ENCODE measurements at regions not wholly inside any gene's neighbourhood (a gene's known extent, or its start where the extent isn't known, plus 50 kb on each side); places are given as distances from the start of the nearest gene placed in this dataset.
A peak's percentile ranks its signal among the peaks of the same experiment; 100 is the strongest.

DNA sequence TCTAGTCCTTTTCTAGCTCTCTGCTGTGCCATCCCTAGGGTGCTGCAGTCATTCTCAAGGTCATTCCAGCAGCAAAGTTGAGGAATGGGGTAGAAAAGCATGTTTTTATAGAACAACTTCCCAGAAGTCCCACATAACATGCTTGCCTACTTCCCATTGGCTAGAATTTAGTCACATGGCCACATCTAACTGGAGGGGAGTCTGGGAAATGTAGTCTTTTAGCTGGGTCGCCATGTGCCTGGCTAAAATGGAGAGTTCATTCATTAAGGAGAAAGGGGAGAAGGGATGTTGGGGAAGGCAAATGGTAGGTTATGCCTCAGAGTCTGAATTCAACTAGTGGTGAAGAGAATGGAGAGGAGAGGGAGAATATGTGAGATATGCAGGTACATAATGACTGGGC lies 85.7 kb downstream of the SLC4A3 start:
- DNase-seq (ENCODE audit: low read depth in 1 of 2, low spot score in 1 of 2), result peak in 1 of 2 experiments; percentile 81
- no peak for TF ChIP-seq JUND (IDR thresholded peaks at IDR 0.05; ENCODE audit: low read depth)
- in situ Hi-C loops (cut with HindIII; ENCODE audit: low pct_unique_long_range_greater_than_20kb, low sequenced_read_pairs), result no loop called here

DNA sequence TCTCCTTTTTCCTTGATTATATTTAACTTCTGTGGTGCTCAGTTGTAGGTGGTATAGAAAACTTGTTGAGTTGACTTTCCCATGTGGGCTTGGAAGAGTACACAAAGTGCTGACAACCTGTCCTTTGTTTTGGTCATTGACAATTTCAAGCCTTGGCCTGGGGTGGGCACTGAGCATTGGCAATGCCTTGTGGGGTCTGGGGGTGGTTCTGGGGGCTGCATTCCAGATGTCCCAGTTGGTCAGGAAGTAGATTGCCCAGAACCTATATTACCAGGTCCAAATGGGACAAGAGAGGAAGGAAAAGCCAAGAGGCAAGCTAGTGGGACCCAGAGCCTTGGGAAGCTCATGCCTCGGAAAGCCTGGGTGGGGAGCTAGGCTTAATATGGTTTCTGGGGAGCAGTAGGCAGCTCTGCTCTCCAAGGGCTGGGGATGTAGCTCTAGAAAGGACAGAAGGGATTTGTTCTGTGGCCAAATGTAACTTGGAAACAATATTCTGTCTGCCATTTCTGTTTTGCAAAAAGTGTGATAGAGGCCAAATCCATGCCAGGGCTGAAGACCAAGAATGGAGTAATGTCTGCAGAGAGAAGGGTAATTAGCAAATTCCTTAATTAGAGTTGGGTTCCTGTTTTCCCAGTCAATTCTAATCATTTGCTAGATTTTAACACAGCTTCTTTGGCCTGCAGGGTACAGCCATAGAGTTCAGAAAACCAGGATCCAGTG lies 87.4 kb downstream of the SLC4A3 start:
- in situ Hi-C loops (cut with HindIII; ENCODE audit: low pct_unique_long_range_greater_than_20kb, low sequenced_read_pairs), result no loop called here
- DNase-seq (ENCODE audit: low read depth in 1 of 2, low spot score in 1 of 2), result no peak
- no peak for TF ChIP-seq JUND (IDR thresholded peaks at IDR 0.05; ENCODE audit: low read depth)

DNA sequence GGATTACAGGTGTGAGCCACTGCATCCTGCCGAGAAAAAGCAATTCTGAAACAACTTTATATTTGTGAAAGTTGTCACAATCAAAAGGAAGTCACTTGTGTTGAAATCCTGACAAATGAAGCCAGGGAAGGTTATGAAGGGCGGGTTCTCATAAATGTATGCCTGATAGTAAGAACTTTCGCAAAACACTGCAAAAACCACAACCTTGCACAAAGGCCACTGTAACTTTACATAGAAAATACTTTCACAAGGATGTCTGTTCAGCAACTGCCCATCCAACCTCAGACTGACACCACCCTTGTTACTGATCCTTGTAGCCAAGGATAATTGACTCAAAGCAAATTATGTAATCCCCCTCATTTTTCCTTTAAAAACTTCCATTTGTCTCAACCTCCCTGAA lies 90.6 kb downstream of the SLC4A3 start:
- DNase-seq (ENCODE audit: low read depth in 1 of 2, low spot score in 1 of 2), result no peak
- in situ Hi-C loops (cut with HindIII; ENCODE audit: low pct_unique_long_range_greater_than_20kb, low sequenced_read_pairs), result no loop called here
- no peak for TF ChIP-seq JUND (IDR thresholded peaks at IDR 0.05; ENCODE audit: low read depth)

DNA sequence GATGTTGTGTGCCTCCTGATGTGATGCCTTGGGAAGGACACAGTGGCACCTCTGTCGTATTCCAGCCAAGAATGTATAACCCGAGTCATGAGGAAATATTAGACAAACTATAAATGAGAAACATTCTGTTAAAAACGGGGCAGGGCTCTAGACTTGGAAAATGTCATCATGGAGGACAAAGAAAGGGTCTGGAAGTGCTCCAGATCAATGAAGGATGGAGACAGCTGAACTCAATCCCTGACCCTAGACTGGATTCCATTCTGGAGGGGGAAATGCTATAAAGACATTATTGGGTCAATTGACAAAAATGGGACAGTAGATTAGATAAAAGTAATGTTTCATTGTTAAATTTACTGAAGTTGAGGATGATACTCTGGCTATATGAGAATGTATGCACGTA lies 92.1 kb downstream of the SLC4A3 start:
- in situ Hi-C loops (cut with HindIII; ENCODE audit: low pct_unique_long_range_greater_than_20kb, low sequenced_read_pairs), result no loop called here
- TF ChIP-seq JUND (IDR thresholded peaks at IDR 0.05; ENCODE audit: low read depth), result no peak
- DNase-seq (ENCODE audit: low read depth in 1 of 2, low spot score in 1 of 2), result no peak

DNA sequence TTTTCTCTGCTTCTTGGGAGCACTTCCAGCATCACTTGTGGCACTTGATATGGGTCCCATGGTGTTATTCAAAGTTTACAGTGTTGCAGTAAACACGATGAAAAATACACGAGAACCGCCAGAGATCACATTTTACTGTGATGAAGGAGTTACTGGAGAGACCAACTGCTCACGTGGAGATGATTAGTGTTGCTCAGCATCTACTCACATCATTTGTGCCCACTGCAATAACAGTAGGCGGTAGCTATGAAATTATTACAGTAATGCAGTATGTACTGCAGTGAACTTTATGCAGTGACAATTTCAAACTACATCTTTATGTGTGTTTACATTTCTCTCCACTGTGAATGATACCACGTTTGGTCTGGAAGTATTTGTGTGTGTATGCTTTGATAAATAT lies 93.5 kb downstream of the SLC4A3 start:
- DNase-seq (ENCODE audit: low read depth in 1 of 2, low spot score in 1 of 2), result no peak
- TF ChIP-seq JUND (IDR thresholded peaks at IDR 0.05; ENCODE audit: low read depth), result no peak
- in situ Hi-C loops (cut with HindIII; ENCODE audit: low pct_unique_long_range_greater_than_20kb, low sequenced_read_pairs), result no loop called here

DNA sequence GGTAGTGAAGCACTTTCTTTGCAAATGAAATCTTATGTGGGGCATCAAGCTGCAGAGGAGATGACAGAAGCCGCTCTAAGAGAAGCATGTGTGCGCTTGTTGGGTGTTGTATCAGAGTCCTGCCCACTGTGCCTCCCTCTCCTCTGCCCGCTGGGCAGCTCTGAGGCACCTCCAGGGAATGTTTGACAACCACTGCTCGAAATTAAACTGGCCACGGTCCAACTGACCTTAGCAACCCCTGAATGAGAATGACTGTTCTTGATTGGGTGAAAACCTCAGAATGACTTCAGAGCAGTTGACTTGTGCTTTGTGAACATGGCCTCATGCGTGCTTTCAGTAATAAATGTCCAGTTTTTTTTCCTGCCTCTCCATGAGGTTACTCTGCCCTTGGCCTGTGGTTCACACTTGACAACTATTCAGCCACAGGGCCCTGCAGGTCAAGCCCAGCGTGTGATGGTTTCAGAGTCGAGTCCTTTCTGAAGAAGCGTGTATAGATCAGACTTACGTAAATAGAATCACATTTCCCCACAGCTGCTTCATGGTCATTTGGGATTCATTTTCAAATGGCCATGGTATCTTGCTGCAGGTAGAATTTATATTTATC lies 94.9 kb downstream of the SLC4A3 start:
- in situ Hi-C loops (cut with HindIII; ENCODE audit: low pct_unique_long_range_greater_than_20kb, low sequenced_read_pairs), result no loop called here
- no peak for DNase-seq (ENCODE audit: low read depth in 1 of 2, low spot score in 1 of 2)
- TF ChIP-seq JUND (IDR thresholded peaks at IDR 0.05; ENCODE audit: low read depth), result no peak

DNA sequence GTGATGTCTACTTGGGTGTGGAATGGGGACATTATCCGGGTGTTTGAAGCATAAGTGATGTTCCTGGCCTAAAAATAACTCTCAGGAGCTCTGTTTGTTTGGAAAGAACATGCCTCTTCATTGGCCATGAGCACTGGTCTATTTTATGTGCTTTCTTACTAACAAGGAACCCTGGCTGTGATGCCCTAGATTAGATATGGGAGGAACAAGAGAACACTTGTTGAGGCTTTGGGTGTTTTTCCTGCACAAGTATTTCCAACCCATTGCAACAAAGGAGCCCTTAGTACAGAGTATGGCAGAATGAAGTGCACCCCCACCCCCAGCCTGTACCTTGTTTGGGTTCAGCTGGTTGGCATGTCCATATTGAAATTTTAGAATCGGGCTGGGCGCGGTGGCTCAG lies 95.9 kb downstream of the SLC4A3 start:
- no peak for TF ChIP-seq JUND (IDR thresholded peaks at IDR 0.05; ENCODE audit: low read depth)
- no peak for DNase-seq (ENCODE audit: low read depth in 1 of 2, low spot score in 1 of 2)
- in situ Hi-C loops (cut with HindIII; ENCODE audit: low pct_unique_long_range_greater_than_20kb, low sequenced_read_pairs), result no loop called here

DNA sequence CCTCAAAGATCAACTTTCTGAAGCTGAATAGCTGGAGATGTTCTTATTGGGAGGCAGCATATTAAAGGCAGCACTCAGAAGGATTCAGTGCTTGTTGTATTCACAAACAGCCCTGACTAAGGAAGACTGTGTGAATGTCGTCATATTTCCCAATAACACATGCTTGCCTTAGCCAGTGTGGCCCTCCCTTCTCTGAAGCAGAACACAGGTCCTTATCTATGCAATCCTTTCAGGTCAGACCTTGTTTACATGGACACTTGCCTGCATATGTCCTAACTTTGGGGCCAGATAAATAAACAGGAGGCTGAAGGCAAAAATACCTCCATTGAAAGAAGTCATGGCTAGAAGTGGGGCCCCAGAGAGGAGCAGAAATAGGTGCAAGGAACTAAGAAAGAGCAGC lies 97.2 kb downstream of the SLC4A3 start:
- no peak for DNase-seq (ENCODE audit: low read depth in 1 of 2, low spot score in 1 of 2)
- in situ Hi-C loops (cut with HindIII; ENCODE audit: low pct_unique_long_range_greater_than_20kb, low sequenced_read_pairs), result no loop called here
- TF ChIP-seq JUND (IDR thresholded peaks at IDR 0.05; ENCODE audit: low read depth), result no peak

DNA sequence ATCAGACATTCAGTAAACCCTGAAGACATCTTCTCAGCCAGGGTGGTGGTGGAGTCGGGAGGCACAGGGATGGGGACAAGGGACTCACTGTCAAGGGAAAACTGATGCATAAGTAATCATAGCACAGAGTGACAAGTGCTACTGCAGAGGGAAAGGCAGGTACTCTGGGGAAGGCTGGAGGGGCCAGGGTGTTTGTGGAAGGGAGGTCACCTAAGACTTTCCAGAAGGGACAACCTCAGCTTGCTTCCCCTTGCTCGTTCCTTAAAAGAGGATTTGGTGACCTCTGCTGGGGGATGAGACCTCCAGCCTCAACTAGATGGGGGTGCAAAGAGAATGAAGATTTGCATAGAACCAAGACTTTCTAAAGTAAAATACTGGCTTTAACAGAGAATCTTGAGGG lies 99.5 kb downstream of the SLC4A3 start:
- in situ Hi-C loops (cut with HindIII; ENCODE audit: low pct_unique_long_range_greater_than_20kb, low sequenced_read_pairs), result no loop called here
- TF ChIP-seq JUND (IDR thresholded peaks at IDR 0.05; ENCODE audit: low read depth), result no peak
- no peak for DNase-seq (ENCODE audit: low read depth in 1 of 2, low spot score in 1 of 2)

DNA sequence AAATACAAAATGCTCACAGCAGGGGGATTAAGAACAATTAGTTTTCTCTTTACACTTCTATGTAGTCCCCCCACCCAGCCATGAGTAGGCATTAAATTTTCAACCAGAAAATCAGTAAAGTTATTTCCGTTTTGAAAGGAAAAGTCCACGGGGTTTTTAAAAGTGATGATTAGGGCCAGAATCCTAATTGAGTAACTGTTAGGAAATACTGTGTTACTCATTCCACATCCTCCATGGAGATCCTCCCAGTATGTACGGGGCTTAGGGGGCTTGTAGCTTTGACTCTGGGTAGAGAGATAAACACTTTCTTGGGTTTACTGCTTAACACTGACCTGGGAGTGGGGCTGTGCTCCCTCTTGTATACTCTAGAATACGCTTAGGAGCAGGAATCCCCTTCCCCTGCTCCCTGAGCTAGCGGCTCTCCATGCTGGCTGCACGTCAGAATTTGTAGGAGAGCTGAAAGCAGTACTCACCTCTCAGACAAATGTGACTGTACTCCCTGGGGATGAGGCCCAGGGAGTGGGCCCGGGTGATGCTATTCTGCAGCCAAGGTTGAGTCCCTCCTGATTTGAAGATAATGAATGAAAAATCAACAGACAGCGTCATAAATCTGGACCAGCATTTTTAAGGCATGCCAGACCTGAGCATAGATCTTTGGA lies 100.5 kb downstream of the SLC4A3 start:
- in situ Hi-C loops (cut with HindIII; ENCODE audit: low pct_unique_long_range_greater_than_20kb, low sequenced_read_pairs), result no loop called here
- DNase-seq (ENCODE audit: low read depth in 1 of 2, low spot score in 1 of 2), result no peak
- no peak for TF ChIP-seq JUND (IDR thresholded peaks at IDR 0.05; ENCODE audit: low read depth)

DNA sequence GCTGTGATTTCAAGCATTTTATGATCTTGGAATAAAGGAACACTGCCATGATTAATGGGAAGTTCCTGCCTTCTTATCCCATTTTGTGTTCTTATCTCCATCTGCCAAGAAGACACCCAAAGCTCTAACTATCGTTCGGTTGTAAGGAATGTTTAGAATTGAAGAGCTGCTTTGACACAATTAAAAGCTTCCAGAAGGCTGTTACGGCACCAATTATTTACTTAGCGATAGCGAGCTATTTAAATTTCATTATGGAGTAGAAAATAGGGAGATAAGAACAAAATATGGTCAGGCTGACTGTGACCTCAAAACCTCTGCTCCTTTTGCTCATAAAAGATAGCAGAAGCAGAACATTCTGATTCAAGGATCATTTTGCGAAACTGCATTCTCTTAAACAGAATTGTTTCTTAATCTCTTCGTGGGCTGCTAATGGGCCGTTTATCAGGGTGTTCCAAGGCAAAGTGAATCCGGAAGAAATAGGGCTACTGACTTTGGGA lies 101.6 kb downstream of the SLC4A3 start:
- TF ChIP-seq JUND (IDR thresholded peaks at IDR 0.05; ENCODE audit: low read depth), result no peak
- in situ Hi-C loops (cut with HindIII; ENCODE audit: low pct_unique_long_range_greater_than_20kb, low sequenced_read_pairs), result no loop called here
- no peak for DNase-seq (ENCODE audit: low read depth in 1 of 2, low spot score in 1 of 2)

DNA sequence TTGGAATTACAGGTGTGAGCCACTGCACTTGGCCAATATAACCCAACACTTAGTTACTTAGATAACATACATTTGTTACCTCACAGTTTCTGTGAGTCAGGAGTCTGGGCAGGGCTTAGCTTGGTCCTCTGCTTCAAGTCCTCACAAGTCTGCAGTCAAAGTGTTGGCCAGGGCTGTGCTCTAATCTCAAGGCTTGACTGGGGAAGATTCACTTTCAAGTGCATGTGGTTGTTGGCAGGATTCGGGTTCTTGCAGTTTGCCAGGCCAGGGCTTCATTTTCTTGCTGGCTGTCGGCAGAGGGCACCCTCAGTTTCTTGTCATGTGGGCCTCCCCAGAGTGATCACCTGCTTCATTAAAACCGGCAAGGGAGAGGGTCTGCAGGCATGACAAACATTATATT lies 103.7 kb downstream of the SLC4A3 start:
- in situ Hi-C loops (cut with HindIII; ENCODE audit: low pct_unique_long_range_greater_than_20kb, low sequenced_read_pairs), result no loop called here
- no peak for DNase-seq (ENCODE audit: low read depth in 1 of 2, low spot score in 1 of 2)
- no peak for TF ChIP-seq JUND (IDR thresholded peaks at IDR 0.05; ENCODE audit: low read depth)

DNA sequence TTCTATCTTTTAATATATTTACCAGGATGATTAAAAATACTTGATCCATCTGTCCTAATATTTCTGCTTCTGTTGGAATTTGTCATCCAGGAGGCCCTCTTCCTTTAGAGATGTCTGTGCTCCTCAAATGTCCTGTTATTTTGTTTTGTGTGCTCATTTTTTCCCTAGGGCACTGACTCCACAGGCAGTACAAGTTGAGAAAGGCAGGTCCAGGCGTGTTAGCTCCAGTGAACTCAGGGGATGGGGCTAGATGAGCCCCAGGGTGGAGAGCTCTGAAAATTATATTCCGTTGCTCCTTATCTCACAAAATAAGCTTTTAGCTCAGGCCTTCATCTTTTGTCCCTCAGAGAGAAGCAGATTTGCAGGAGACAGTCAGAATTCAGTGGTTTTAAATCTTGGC lies 105.7 kb downstream of the SLC4A3 start:
- in situ Hi-C loops (cut with HindIII; ENCODE audit: low pct_unique_long_range_greater_than_20kb, low sequenced_read_pairs), result no loop called here
- no peak for TF ChIP-seq JUND (IDR thresholded peaks at IDR 0.05; ENCODE audit: low read depth)
- DNase-seq (ENCODE audit: low read depth in 1 of 2, low spot score in 1 of 2), result peak in 1 of 2 experiments; percentile 24

All from T47D (cell line).